IMR-90 (cell line): ENCODE measurements at regions not wholly inside any gene's neighbourhood (a gene's known extent, or its start where the extent isn't known, plus 50 kb on each side); places are given as distances from the start of the nearest gene placed in this dataset.
"Not testable (repeated sequence)": the region's sequence is repeated elsewhere in the genome, so short reads cannot be mapped to it uniquely, and the experiment has no call there.

Experiments used
- CTCF ChIP-seq: conservative IDR thresholded peaks from 2 replicates; pipeline ENCODE4 v1.5.1; 2012; ENCODE audit warnings: mild to moderate bottlenecking, low read depth, low read length, improper control_type of control experiment
- FOS ChIP-seq: fragments of 150-350 bp; IDR thresholded peaks from 2 replicates; pipeline ENCODE4 v1.6.1; 2016; ENCODE audit warnings: low read depth, low read length
- POLR2A ChIP-seq: IDR thresholded peaks from 2 replicates; pipeline ENCODE4 v1.6.1; 2012; ENCODE audit warnings: mild to moderate bottlenecking, low read depth, low read length
- RCOR1 ChIP-seq: IDR thresholded peaks from 2 replicates; pipeline ENCODE4 v1.6.1; 2012; ENCODE audit warnings: mild to moderate bottlenecking, low read length, improper control_type of control experiment; ENCODE audit not compliant: insufficient replicate concordance
- SMC3 ChIP-seq: fragments of 150-350 bp; IDR thresholded peaks from 2 replicates; pipeline ENCODE4 v1.6.1; 2016; ENCODE audit warnings: low read depth, mild to moderate bottlenecking, antibody characterized with exemption, low read length, moderate library complexity

GRCh38 chr5:74522838-74523237, 117.7 kb downstream of the ENC1 start:
- not testable (repeated sequence) for TF ChIP-seq CTCF, SMC3, RCOR1, POLR2A, FOS
